ENCODE measurements at regions not wholly inside any gene's neighbourhood (a gene's known extent, or its start where the extent isn't known, plus 50 kb on each side); places are given as distances from the start of the nearest gene placed in this dataset.

DNA sequence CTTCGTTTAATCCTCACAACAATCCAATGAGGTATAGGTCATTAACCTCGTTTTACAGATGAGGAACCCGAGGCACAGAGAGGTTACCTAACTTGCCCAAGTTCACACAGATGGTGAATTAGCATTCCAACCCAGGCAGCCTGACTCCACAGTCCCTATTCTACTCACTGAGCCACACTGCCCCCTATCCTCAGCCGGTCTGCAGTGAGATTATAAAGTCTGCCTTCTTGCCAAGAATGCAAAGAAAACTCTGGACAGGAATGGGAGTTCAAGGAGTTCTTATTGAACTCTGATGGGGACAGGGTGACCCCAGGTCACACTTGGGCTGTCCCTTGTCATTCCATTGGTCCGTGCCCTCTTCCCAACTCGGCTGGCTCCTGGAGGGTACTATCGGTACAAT lies 94.0 kb upstream of the KCNK12 start:
- DNase-seq: no peak
- intact Hi-C loops (cut with DNase I; ENCODE audit: low total_unique reads): no loop called here
- no peak overlapping the region for H3K27ac ChIP-seq
- no peaks in the 10 kb centered on the region for H3K4me1 ChIP-seq
- TF ChIP-seq, protein P1, sequence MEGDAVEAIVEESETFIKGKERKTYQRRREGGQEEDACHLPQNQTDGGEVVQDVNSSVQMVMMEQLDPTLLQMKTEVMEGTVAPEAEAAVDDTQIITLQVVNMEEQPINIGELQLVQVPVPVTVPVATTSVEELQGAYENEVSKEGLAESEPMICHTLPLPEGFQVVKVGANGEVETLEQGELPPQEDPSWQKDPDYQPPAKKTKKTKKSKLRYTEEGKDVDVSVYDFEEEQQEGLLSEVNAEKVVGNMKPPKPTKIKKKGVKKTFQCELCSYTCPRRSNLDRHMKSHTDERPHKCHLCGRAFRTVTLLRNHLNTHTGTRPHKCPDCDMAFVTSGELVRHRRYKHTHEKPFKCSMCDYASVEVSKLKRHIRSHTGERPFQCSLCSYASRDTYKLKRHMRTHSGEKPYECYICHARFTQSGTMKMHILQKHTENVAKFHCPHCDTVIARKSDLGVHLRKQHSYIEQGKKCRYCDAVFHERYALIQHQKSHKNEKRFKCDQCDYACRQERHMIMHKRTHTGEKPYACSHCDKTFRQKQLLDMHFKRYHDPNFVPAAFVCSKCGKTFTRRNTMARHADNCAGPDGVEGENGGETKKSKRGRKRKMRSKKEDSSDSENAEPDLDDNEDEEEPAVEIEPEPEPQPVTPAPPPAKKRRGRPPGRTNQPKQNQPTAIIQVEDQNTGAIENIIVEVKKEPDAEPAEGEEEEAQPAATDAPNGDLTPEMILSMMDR (IDR thresholded peaks at IDR 0.05): no peak
- no peaks in the 10 kb centered on the region for H3K27me3 ChIP-seq
- H3K9me3 ChIP-seq: no peaks in the 10 kb centered on the region
- H3K4me3 ChIP-seq: no peak overlapping the region
- H3K36me3 ChIP-seq: no peaks in the 10 kb centered on the region

DNA sequence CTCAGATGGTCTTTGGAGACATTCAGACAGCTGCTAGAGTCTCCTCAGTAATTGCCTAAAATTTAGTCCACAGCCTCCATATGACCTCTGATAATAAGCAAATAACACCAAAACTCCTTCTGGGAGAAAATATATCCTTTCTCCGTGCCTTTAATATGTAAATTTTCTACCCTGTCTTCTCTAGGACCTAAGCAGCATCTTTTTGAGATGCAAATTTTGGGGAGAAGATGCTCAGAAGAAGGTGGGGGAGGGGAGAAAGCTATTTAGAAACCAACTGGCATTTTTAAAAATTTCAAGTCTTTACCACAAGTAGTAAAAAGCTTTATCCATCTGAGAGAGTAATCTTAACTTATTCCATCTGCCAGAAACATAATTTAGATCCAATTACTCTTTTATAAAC lies 91.8 kb upstream of the KCNK12 start:
- H3K4me1 ChIP-seq: no peaks in the 10 kb centered on the region
- intact Hi-C loops (cut with DNase I; ENCODE audit: low total_unique reads): no loop called here
- H3K27me3 ChIP-seq: no peaks in the 10 kb centered on the region
- H3K36me3 ChIP-seq: no peaks in the 10 kb centered on the region
- DNase-seq: no peak
- TF ChIP-seq, protein P1 (IDR thresholded peaks at IDR 0.05): no peak
- H3K4me3 ChIP-seq: no peak overlapping the region
- H3K9me3 ChIP-seq: no peaks in the 10 kb centered on the region
- no peak overlapping the region for H3K27ac ChIP-seq

DNA sequence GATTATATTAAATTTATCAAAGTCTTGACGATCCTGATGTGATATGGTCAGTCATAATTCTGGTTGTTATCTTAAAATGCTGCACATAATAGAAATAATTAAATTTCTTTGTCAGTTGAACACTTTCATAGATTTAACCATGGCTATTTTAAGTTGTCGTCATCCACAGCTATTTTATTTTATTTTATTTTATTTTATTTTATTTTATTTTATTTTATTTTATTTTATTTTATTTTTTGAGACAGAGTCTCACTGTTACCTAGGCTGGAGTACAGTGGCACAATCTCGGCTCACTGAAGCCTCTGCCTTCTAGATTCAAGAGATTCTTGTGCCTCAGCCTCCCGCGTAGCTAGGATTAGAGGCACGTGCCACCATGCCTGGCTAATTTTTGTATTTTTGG lies 90.5 kb upstream of the KCNK12 start:
- intact Hi-C loops (cut with DNase I; ENCODE audit: low total_unique reads): no loop called here

DNA sequence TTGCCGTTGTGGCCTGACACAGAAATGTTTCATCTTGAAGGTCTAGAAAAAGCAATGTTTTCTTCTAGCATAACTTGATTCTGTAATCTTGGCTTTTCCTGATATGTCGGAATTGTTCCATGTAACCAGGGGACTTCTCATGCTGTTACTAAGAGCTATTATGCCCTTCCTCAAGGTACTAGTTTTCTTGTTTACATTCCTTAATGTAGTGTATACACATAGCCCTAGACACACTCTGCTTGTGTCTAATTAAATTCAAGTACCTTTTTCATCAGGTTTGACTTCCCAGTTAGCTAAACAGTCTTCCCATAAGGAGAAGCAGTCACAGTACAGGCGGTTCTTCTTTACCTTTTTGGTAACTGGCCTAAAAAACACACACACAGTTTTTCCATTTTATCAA lies 89.4 kb upstream of the KCNK12 start:
- TF ChIP-seq, protein P1 (IDR thresholded peaks at IDR 0.05): no peak
- no peaks in the 10 kb centered on the region for H3K9me3 ChIP-seq
- no peaks in the 10 kb centered on the region for H3K27me3 ChIP-seq
- DNase-seq: no peak
- H3K4me3 ChIP-seq: no peak overlapping the region
- H3K36me3 ChIP-seq: no peaks in the 10 kb centered on the region
- H3K27ac ChIP-seq: no peak overlapping the region
- no peaks in the 10 kb centered on the region for H3K4me1 ChIP-seq
- intact Hi-C loops (cut with DNase I; ENCODE audit: low total_unique reads): no loop called here

More for the DNA sequence above, 90.5 kb upstream of the KCNK12 start:
- Histone ChIP-seq H3K9me3 (no peaks in the 10 kb centered on the region), H3K4me3 (no peak overlapping the region), H3K27ac (no peak overlapping the region), H3K4me1 (no peaks in the 10 kb centered on the region), H3K36me3 (no peaks in the 10 kb centered on the region), H3K27me3 (no peaks in the 10 kb centered on the region)
- DNase-seq: no peak
- TF ChIP-seq, protein P1 (IDR thresholded peaks at IDR 0.05): no peak

DNA sequence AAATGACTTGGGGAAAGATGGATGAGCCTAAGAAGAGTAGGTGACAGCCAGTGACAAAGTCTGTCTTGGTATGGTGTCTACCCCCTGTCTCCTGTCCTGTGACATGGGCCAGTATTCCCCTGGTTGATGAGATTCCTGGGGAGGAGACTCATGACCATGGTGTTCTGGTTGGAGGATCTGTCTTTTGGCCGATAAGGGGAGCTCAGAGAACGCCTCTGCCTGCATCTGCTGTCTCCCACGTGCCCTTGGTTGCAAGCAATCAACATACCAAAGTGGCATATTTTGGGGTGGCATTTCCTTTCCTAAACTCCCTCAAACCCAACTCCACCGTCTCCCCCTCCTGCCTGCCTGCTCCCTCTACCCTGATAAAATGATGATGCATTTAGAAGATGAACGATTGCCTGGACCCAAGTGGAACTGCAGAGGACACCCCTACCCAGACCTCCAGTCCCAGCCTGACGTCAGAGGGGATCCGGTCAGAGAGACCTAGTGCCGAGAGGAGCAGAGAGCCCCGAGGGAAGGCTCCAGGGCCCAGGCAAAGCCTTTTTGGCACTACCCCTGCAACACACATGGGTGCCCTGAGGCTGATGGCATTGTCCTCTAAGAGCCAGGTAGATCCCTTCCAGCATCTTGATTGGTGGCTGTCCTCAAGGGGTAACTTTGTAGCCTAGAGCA lies 88.0 kb upstream of the KCNK12 start:
- Histone ChIP-seq H3K27me3 (peaks cover 0 to 4% of the 10 kb centered on the region in 2 donors), H3K4me3 (no peak overlapping the region), H3K36me3 (no peaks in the 10 kb centered on the region), H3K4me1 (no peaks in the 10 kb centered on the region), H3K9me3 (no peaks in the 10 kb centered on the region), H3K27ac (no peak overlapping the region)
- intact Hi-C loops (cut with DNase I; ENCODE audit: low total_unique reads): no loop called here
- TF ChIP-seq, protein P1 (IDR thresholded peaks at IDR 0.05): no peak
- DNase-seq: no peak
